HuH-7.5 (cell line): ENCODE measurements at regions not wholly inside any gene's neighbourhood (a gene's known extent, or its start where the extent isn't known, plus 50 kb on each side); places are given as distances from the start of the nearest gene placed in this dataset.
"Not testable (repeated sequence)": the region's sequence is repeated elsewhere in the genome, so short reads cannot be mapped to it uniquely, and the experiment has no call there.

ENCODE experiments used
- DNase-seq: peaks from one replicate; pipeline ENCODE4 v3.0.0; 2011; ENCODE audit warnings: low spot score

DNA sequence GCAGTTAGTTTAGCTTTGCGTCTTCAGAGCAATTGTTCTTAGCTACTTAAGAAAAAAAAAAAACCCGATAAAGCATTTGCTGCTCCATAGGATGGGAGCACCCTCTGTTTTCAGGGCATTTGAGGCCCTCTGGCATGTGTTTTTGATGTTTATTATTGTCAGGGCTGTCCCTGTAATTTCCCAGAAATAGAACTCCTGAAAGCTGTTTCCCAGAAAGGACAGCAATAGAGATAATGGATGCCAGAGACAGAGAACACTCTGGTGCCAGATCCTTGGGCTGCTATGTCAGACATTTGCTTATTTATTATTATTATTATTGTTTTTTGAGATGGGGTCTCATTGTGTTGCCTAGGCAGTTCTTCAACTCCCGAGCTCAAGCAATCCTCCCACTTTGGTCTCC is 201.3 kb downstream of the ALG10 start:
- no peak for DNase-seq

GRCh38 chr12:34226044-34226443 is 203.7 kb downstream of the ALG10 start:
- DNase-seq: not testable (repeated sequence)

- DNase-seq: not testable (repeated sequence)
Measured at GRCh38 chr12:34228046-34228445, 205.8 kb downstream of the ALG10 start.

DNA sequence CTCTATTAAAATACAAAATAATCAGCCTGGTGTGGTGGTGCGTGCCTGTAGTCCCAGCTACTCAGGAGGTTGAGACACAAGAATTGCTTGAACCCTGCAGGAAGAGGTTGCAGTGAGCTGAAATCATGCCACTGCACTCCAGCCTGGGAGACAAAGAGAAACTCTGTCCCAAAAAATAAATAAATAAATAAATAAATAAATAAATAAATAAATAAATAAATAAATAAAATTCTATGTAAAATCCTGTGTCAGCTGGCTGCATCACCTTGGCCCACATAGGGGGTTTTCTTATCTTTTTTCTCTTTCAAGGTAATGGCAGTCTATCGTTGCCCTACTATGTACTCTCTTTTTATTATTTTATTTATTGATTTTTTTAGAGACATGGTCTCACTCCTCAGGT is 206.7 kb downstream of the ALG10 start:
- DNase-seq: not testable (repeated sequence)

GRCh38 chr12:34233618-34234017 is 211.3 kb downstream of the ALG10 start:
- DNase-seq: no peak

DNA sequence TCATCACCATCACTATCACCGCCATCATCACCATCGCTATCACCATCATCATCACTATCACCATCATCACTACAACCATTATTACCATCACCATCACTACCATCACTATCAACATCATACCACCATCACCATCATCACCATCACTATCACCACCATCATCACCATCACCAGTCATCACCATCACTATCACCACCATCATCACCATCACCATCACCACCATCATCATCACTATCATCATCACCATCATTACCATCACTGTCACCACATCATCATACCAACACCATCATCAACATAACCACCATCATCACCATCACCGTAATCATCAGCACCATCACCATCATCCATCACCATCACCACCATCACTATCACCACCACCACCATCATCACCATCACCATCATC is 213.8 kb downstream of the ALG10 start:
- DNase-seq: no peak

GRCh38 chr12:34244608-34245007 is 222.3 kb downstream of the ALG10 start:
- no peak for DNase-seq

DNA sequence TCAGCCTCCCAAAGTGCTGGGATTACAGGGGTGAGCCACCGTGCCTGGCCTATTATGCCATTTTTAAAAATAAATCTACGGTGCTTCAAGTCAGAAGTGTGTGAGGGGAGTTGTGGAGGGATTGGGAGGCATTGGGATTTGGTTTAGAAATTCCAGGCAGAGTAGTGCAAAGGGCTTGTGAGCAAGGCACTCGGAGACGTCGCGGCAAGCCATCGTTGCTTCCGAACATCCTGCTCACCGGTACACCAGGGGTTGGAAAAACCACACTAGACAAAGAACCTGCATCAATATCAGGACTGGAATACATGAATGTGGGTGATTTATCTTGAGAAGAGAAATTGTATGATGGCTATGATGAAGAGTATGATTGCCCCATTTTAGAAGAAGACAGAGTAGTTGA is 227.0 kb downstream of the ALG10 start:
- no peak for DNase-seq

- DNase-seq: not testable (repeated sequence)
Measured at GRCh38 chr12:34251879-34252278, 229.6 kb downstream of the ALG10 start.

GRCh38 chr12:34253674-34254073 is 231.4 kb downstream of the ALG10 start:
- DNase-seq: no peak

- DNase-seq: no peak
Measured at GRCh38 chr12:34257093-34257492, 234.8 kb downstream of the ALG10 start.

GRCh38 chr12:34262140-34262539 is 239.8 kb downstream of the ALG10 start:
- DNase-seq: not testable (repeated sequence)

GRCh38 chr12:34264110-34264509 is 241.8 kb downstream of the ALG10 start:
- no peak for DNase-seq

DNA sequence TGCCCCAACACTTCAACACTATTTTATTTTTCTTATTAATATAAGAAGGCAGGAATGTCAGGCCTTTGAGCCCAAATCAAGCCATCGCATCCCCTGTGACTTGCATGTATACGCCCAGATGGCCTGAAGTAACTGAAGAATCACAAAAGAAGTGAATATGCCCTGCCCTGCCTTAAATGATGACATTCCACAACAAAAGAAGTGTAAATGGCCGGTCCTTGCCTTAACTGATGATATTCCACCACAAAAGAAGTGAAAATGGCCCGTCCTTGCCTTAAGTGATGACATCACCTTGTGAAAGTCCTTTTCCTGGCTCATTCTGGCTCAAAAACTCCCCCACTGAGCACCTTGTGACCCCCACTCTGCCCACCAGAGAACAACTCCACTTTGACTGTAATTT is 251.4 kb downstream of the ALG10 start:
- not testable (repeated sequence) for DNase-seq

DNA sequence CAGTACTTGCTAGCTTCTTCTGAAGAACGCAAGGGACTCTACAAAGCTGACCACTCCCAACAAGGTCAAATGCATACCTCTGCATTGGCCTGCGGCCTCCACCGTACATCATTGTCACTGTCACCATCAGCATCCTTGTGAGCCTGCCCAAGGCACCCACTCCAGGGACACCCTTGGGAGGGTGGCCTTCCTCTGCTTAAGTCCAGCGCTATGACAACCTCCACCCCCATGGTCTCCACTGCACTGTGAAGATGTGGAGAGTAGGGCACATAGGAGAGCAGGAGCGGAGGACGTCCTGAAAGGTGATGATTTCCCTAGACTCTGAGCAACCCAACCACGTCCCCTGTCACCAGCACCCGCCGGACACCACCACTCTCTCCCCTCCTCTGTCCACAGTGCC is 252.8 kb downstream of the ALG10 start:
- DNase-seq: no peak

- no peak for DNase-seq
Measured at GRCh38 chr12:34286483-34286882, 264.2 kb downstream of the ALG10 start.

GRCh38 chr12:34286934-34287333 is 264.6 kb downstream of the ALG10 start:
- no peak for DNase-seq

DNA sequence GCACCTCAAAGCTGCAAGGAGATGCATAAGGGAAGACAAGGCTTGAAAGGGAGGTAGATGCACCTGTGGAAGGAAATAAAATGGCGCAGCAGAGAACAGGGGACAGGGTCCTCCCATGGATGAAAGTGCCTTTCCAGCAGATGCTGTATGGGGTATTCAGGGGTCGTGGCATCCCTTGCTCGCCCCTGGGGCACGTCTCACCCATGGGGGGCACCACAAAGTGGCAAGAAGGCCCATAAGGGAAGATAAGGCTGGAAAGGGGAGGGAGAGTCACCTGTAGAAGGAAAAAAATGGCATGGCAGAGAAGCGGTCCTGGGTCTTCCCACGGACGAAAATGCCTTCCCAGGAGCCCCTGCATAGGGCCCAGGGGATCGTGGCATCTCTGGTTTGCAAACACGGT is 265.1 kb downstream of the ALG10 start:
- no peak for DNase-seq

GRCh38 chr12:34287986-34288962 is 266.0 kb downstream of the ALG10 start:
- no peak for DNase-seq

DNA sequence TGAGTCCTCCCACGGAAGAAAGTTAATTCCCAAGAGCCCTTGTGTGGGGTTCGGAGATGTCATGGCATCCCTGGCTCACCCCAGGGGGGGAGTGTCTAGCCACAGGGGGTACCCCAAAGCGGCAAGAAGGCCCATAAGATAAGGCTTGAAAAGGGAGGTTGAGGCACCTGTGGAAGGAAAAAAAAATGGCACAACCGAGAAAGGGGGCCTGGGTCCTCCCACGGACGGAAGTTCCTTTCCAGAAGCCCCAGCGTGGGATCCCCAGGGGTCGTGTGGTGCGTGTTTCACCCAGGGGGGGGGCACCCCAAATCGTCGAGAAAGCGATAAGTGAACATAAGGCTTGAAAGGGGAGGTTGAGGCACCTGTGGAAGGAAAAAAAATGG is 266.7 kb downstream of the ALG10 start:
- DNase-seq: no peak

- DNase-seq: no peak
Measured at GRCh38 chr12:34289431-34290380, 267.4 kb downstream of the ALG10 start.

- no peak for DNase-seq
Measured at GRCh38 chr12:34290381-34290995, 268.2 kb downstream of the ALG10 start.
